GM19351 (cell line): ENCODE measurements at regions not wholly inside any gene's neighbourhood (a gene's known extent, or its start where the extent isn't known, plus 50 kb on each side); places are given as distances from the start of the nearest gene placed in this dataset.

Source experiments
- ATAC-seq: cut with Tn5 transposase; IDR thresholded peaks from one replicate; pipeline ENCODE4 v1.9.1; 2021; ENCODE audit warnings: mild to moderate bottlenecking, moderate library complexity; ENCODE audit not compliant: unreplicated experiment

DNA sequence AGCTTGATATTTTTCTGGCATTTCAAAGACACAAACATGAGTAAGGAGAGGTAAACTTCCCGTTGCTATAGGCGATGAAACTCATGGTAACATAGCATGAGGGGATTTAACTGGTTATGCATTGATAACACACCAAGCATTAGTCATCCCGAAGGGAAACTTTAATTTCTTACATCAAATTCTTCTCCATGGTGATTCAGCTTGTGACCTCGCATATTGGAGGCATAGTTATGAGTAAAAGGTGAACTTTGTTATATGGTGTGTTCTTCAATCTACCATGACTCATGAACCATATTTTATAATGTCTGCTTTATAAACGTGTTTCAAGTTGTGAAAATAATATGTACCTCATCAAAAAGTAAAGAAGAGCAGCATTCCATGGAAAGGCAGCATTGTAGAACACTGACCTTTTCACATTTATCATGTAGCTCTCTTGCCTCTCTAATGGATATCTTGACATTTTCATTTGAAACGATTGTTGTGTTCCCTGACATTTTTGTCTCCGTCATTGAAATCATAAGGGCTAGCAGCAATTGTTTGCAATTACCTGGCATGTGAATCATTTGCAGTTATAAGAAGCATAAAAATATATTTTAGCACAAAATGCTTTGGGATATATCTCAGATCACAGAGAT lies 491.8 kb downstream of the ANXA1 start:
- no peak for ATAC-seq

DNA sequence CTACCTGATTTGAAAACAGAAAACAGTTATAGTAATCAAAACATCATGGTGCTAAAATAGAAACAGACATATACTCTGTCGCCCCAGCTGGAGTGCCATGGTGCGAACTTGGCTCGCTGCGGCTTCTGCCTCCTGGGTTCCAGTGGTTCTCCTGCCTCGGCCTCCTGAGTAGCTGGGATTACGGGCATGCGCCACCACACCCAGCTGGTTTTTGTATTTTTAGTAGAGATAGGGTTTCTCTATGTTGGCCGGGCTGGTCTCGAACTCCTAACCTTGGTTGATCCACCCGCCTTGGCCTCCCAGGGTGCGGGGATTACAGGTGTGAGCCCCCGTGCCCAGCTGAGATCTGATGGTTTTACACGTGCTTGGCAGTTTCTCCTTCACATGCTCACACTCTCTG lies 495.9 kb downstream of the ANXA1 start:
- no peak for ATAC-seq

DNA sequence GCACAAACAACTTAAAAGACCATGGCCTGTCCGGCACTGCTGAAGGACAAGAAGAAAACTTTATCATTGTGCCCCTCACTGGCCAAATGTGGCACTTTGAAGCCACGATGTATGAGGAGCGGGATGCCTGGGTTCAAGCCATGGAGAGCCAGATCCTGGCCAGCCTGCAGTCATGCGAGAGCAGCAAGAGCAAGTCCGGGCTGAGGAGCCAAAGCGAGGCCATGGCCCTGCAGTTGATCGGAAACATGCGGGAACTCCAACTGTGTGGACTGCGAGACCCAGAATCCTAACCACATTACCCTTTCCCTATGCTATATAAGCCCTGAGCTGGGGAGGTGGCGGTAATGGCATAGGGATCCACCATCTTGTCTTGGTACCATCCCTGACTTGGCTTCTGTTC lies 497.9 kb downstream of the ANXA1 start:
- no peak for ATAC-seq

DNA sequence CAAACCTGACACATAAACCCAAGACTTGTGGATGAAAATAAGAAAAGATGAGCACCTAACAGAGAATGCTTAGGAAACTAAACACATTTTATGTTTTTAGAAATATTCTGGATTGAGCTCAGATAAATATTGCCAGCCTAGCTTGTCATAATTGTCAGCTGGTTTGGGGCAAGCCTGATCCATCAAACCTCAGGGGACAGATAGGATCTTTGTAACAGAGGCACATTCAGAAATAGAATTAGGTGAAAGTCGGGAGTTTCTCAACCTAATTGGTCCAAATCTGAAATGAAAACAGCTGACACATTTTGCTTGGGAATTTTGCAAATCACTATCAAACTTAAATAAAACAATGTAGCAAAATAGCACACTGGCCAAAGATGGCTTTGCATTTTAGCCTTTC lies 503.7 kb downstream of the ANXA1 start:
- ATAC-seq, result no peak

DNA sequence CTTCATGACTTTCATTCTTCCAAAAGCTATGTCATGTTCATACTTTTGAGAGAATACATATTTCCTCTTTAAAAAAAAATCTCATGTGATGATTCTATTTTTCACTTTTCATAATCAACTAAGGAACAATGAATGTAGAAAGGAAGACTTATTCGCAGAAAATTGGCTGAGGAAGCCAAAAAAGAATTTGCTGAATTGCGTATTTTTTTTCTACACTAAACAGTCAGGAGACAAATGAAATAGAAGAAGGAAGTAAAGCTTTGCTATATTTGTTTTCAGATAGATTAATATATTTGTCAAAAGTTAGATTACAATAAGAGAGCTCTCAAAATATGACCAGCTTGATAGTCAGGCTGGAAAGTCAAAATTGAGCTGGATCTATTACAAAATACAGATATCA lies 504.2 kb downstream of the ANXA1 start:
- ATAC-seq, result no peak

DNA sequence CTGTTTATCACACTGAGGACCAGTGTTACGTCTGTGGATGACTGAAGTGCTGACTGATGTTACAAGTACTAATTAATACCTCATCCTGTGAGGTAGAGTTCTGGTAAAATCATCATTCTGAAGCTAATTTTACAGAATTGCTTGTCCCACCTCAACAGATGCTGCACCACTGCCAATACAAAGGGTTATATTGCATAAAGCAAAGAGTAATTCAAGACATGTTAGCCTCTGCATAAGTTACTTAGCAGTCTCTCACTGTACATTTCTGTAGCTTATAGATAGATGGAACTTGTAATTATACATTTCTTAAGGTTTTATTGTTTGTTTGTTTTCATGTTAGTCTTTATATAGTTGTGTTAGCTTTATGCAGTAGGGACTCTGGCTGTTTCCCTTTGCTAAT lies 513.6 kb downstream of the ANXA1 start:
- ATAC-seq, result no peak

DNA sequence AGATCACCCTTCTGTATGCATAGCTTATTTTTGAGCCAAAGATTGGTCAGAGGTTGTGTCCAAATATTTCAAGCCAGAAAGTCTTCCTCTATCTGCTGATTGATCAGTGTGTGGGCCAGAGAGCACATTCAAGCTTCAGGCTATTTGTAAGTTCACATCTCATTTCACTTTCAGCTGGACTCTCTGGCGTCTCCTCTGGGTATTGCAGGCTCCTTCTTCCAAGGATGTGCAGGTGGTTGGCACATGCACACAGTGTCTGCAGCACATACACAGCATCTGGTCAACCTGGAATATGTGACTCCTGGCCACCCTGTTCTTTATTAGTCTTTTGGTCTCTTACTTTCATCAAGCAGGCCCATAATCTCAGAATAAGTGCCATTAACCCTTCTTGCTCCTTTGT lies 516.1 kb downstream of the ANXA1 start:
- ATAC-seq, result no peak

DNA sequence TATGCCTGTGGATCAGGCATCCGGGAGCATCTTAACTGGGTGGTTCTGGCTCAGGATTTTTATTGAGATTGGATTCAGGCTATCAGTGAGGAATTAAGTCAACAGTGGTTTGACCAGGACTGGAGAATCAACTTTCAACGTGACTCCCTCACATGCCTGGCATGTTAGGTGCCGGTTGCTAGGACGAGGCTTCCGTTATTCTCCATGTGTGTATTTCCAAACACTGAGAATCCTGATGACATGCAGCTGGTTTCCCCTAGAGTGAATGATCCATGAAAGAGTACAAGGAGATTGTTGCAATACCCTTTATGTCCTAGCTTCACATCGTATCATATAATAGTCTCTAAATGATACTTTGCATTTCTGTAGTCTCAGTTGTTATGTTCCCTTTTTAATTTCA lies 529.2 kb downstream of the ANXA1 start:
- no peak for ATAC-seq

DNA sequence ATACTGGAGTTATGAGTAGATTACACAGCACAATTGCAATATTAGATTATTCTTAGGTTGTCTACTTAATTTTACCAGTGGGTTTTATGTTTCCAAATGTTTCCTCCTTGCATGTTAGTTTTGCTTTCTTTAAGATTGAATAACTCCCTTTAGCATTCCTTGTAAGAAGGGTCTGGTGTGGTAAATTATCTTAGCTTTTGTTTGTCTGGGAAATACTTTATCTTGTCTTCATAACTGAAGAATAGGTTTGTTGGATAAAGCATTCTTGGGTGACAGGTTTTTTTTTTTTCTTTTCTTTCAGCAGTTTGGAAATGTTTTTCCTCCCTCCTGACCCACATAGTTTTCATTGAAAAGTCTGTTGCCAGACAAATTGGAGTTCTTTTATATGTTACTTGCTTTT lies 531.1 kb downstream of the ANXA1 start:
- ATAC-seq, result no peak

DNA sequence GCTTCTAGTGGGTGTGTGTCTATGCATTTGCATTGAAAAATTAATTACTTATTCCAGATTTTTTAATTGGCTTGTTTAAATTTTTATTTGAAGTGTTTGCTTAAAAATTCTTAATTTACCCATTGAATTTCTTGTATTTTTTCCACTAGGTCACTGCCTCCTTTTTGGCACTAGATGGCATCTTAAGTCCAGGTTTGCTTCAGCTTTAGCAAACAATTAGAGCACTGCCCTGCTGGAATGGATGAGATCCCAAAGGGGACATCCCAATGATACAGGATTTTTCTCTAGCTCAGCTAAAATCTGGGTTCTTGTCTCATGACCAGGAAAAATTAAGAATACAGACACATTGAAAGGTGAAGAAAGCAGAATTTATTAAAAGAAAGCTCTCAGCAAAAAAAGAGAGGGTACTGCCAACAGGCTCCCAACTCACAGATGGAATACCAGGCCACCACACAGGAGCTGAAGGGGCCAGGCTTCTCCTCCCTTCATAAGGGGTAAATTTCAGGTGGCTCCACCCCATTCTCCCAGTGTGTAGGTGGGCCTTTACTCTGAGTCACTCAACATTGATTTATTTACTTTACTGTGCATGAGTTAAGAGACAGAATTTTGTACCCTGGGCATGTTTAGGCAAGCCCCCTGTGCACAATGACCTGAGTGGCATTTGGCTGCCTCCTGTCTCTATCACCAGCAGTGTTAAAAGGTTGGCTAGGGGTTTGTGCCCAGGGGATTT lies 532.4 kb downstream of the ANXA1 start:
- peak; percentile 64 for ATAC-seq

DNA sequence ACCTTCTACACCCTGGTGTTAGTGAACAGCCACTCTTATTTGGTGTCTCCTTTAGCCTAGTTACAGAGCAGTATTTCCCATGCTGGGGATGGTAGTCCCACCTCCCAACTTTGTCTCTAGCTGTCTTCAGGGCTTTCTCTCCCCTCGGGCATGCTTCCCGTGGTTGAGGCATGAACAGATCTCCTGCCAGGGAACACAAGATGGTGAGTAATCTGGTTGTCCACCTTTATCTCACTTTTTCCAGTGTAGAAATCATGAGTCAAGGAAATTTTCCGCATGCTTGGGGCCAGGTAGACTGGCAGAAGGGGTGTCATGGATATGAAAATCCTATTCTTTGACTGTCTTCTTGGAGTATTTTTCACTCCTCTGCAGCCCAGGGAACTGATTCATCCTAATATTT lies 532.9 kb downstream of the ANXA1 start:
- no peak for ATAC-seq

DNA sequence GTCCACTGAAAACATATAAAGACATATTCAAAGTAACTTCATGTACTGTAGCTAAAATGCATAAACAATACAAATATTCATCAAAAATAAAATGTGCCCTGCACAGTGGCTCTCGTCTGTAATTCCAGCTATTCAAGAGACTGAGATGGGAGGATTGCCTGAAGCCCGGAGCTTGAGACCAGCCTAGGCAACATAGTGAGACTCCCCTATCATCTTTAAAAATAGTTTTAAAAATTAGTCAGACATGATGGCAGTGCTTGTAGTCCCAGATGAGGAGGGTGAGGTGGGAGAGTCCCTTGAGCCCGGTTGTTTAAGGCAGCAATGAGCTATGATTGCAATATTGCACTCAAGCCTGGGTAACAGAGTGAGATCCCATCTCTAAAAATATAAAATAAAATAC lies 534.1 kb downstream of the ANXA1 start:
- no peak for ATAC-seq

DNA sequence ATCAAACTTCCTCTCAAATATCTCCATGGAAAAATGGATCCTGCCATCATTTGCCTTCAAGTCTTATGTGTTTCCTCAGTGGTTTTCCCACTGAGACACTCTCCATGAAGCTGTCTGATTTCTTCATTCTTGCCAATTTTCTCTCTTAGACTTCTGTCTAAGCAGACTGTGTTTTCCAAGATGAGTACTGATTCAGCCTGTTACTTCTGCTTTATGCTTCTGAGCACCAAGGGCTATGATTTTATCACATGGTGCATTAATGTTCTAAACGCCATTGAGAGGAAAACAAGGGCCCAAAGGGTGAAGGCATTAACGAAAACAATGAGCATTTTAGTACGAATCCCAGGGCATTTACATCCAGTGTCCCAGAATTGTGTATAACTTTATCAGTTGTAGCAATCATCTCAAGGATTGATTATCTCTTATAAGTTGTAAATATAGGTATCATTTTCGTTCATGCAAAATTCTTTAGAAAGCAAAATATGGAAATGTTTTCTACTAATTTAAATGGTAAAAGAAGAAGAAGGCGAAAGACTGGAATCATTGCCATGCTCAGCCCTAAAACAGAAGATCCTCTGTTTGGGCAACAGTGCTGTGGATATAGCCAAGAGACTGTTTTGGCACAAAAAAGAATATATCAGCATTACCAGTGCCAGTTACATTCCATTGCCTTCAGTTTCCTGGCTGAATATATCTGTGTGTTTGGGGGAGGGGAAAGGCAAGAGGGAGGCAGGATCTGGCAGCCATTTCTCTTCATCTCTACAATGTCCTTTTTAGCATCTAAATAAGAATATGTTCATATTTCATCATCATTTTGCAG lies 537.6 kb downstream of the ANXA1 start:
- ATAC-seq, result no peak

DNA sequence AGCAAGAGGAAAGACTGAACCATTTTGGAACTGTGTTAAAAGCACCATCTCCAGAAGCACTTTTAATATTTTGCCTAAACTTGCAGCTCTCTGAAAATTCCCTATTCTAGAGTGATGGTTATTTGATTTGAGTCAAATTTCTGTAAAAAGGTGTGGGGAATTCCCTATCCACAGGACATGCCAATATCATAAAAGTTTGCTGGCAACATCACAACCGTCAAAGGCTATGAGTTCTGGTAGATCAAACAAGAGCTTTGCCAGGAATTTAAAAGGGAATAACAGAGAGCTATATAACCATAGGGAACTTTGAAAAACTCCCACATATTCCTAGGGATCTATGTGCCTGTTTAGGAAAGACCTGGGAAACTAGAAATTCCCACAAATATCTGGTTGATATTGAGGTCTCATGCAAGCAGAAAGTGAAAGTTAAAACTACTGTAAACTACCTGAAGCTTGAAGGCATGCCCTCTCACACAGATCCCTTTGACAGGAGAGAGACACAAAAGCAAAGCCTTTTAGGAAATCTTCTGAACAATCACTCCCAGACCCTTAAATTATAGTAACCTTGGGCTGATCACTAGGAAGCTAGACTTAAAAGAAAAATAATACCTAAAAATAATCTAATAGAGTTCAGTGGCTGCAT lies 549.9 kb downstream of the ANXA1 start:
- no peak for ATAC-seq

DNA sequence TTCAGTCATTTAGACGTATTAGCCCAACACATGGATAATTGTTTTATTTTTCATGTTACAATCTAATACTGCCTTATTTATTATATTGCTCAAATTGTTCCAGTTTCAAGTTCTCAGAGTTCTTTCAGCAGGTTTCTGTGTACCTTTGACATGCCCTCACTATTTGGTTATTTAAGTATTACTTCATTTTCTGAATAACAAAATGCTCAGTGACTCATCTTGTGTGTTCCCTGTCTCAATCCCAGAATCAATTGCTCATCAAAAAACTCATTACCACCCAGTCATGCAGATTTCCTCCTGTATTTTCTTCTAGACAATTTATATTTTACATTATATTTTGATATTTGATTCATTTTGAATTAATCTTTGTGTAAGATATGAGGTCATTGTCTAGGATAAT lies 562.6 kb downstream of the ANXA1 start:
- ATAC-seq, result no peak

DNA sequence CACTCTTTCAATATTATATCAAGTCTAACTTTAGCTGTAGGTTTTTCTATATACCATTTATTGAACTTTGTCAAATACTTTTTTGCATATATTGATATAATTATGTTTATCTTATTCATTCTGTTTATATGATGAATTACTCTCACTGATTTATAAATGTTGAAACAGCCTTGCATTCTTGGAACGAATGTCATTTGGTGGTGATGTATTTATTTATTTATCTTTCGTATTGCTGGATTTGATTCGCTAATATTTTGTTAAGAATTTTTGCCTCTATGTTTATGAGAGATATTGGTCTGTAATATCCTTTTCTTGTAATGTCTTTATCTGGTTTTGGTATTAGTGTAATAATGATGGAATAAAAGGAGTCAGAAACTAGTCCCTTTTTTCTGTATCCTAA lies 563.9 kb downstream of the ANXA1 start:
- ATAC-seq, result no peak

DNA sequence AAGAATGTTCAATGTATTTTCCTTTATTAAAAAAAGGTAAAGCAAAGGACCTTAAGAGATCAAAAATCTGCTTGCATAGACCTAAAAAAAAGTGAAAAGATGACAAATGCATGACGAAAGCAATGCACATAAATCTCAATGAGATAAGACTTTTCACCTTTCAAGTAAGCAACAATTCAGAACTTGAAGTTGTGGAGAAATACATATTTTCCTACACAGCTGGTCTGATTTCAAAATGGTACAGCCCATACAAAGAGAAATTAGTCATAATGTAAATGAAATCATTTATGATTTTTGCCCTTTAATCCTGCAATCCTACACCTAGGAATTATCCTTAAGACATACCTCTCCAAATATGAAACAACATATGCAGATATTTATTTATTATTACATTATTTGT lies 568.0 kb downstream of the ANXA1 start:
- ATAC-seq, result no peak

DNA sequence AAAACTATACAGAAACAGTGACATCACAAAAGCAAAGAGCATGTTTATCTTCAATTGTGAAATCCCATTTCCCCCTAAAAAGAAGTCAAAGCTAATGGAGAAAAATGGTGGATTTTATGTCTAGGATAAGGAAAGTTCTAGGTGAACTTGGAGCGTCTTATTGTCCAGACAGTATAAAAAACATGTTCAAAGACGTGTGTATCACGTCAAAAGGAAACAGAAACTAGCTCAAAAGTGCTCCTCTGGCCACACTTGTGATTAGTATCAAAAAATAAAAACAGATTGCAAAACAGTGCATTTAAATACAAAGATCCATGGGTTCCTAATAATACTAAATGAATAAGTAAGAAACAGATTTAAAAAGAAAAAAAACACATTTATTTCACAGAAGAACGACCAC lies 568.9 kb downstream of the ANXA1 start:
- no peak for ATAC-seq

DNA sequence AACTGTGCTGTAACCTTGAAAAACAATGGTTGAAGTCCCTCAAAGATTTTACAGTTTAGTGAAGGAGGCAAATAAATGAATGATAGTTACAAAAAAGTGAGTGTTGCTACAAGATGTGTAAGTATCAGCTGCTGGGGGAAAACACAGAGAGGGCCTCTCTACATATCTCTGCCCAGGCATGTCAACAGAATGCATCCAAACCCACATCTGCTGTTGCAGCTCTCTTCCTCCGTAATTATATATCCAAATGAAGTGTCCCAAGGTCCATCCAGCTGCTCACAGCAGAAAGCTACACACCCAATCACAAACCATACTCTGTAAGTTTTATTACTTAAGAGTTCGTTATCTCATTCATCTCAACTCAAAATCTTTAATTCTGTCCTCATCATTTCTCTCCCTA lies 584.6 kb downstream of the ANXA1 start:
- ATAC-seq, result no peak

DNA sequence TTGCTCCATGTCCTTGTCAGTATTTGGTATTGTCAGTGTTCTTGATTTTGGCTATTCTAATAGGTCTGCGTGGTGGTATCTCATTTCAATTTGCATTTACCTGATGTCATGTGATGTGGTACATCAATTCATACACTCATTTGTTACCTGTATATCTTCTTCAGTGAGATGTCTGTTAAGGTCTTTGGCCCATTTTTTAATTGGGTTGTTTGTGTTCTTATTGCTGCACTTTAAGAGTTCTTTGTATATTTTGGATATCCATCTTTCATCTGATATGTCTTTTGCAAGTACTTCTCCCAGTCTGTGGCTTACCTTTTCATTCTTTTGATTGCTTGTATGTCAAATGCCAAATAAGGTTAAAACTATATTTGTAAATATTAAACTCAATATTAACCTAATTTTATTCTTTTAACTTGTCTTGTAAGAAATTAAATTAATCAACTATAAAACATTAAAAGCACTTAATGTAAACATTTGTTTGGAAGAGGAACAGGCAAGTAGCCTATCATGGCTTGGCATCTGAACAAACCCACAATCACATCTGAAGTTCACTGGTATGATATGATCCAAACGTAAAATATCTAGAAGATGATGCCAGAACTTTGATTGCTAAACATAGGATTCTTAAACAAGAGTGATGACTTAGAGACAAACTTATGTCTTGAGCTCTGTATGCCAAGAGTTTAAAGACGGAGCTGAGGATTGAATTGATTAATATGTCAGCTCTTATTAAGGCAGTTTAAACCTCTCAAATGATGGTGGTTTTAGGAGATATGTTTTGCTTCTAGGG lies 587.3 kb downstream of the ANXA1 start:
- ATAC-seq, result no peak

DNA sequence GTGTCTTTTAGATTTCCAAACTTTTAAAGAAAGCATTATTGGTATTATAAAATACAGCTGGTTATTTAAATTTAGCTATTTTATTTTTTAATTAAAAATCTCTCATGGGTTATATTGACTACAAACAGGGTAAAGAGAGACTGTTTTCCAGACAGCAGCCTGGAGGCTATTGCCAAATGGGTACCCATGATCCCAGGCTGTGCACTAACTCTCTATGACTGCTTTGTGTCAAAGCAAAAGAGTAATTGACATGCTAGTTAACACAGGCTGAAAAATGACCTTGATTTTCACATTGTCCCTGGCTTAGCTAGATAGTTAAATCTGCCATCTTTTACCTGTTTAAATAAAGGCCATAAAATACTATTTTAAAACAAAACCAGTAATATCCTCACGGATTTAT lies 589.7 kb downstream of the ANXA1 start:
- ATAC-seq, result no peak
